C4-2B (cell line): ENCODE measurements at regions not wholly inside any gene's neighbourhood (a gene's known extent, or its start where the extent isn't known, plus 50 kb on each side); places are given as distances from the start of the nearest gene placed in this dataset.

Source experiments
- CTCF ChIP-seq: fragments of 450-650 bp; conservative IDR thresholded peaks from 2 replicates; pipeline ENCODE4 v1.5.1; 2017; ENCODE audit warnings: mild to moderate bottlenecking
- ZFX ChIP-seq: fragments of 450-650 bp; IDR thresholded peaks from 2 replicates; pipeline ENCODE4 v1.6.1; 2017

DNA sequence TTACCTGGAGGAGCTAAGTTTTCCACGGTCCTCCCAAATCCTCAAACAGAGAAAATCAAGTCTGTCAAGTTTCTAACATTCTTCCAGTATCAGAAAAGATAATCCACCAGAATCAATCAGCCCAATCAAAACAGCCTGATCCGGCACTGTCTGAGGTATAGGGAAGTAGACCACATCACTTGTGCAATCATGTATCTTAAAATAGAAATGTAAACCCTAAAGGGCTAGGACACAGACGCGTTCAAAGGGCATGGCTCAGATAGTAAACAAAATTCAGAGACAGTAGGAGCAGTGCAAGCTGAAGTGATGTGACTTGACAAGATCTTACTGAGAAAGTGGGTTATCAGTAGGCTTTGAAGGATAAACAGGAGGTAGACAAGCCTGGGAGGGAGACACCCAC lies 252.4 kb upstream of the DAPK1 start:
- no peak for TF ChIP-seq CTCF
- no peak for TF ChIP-seq ZFX
